GM21360 (cell line): ENCODE measurements at regions not wholly inside any gene's neighbourhood (a gene's known extent, or its start where the extent isn't known, plus 50 kb on each side); places are given as distances from the start of the nearest gene placed in this dataset.
"Not testable (repeated sequence)": the region's sequence is repeated elsewhere in the genome, so short reads cannot be mapped to it uniquely, and the experiment has no call there.

Experiments
- ATAC-seq: cut with Tn5 transposase; IDR thresholded peaks from one replicate; pipeline ENCODE4 v1.9.1; 2021; ENCODE audit warnings: mild to moderate bottlenecking, moderate library complexity; ENCODE audit not compliant: unreplicated experiment

DNA sequence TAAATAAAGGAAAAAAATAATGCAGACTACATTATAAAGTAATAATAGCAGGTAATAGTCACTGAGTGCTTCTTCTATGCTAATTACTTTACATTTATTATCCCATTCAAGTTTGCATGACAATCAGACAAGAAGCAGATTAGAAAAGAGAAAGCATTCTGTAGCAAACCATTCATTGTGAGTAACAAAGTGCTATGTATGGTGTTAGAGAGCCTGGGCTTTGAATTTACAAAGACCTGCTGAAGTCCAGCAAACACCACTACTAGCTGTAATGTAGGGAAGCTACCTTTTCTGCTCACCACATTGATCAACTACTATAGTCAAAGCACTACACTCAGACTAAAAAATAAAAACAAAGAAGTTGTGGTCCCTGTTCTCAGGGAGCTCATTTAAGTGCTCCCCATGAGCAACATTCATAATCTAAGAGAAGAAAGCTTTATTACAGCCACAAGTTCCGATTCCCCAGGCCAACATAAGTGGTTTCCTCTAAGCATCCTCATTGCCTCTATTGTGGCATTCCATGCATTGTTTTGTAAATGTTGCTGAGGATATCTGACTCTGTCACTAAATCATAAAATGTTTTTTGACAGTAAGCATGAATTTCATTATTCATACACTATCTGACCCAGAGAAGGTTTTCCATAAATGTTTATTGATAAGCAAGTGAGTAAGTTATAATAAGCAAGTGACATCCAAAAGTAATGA lies 108.5 kb downstream of the FOXD4L6 start:
- not testable (repeated sequence) for ATAC-seq

DNA sequence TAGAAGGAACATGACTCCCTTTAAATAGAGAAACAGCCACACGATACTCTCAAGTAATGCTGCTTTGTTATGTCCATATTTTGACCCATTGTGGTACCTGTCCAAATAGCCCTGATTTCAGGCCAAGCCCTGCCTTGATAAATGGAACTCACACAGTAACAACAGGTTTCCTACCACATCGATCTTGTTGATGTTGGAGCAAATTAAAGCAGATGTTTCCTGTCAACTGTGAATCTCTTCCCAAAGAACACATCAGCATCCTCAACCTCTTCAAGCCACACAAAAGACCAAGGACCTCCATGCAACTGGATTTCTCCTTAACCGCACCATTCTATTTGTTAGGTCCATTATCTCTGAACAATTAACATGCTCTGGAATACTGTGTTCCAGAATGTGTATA lies 109.5 kb downstream of the FOXD4L6 start:
- ATAC-seq: not testable (repeated sequence)

DNA sequence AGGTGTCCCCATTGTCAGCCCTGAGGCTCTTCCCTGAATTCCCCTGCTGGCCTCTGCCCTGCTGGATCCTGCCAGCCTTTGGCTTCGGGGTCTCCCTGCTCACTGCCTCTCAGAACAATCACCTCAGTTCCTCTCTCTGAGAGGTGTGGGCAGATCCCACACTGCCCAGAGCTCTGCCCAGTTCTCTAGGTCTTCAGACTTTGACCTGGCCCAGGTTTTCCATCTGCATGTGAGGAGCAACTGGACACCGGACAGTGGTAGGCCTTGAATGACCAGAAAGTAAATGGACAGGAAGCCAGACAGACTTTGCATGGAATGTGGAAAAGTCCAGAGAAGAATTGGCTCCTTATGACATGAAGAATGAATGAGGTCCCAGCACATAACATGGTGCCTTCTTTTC lies 111.8 kb downstream of the FOXD4L6 start:
- ATAC-seq: not testable (repeated sequence)

DNA sequence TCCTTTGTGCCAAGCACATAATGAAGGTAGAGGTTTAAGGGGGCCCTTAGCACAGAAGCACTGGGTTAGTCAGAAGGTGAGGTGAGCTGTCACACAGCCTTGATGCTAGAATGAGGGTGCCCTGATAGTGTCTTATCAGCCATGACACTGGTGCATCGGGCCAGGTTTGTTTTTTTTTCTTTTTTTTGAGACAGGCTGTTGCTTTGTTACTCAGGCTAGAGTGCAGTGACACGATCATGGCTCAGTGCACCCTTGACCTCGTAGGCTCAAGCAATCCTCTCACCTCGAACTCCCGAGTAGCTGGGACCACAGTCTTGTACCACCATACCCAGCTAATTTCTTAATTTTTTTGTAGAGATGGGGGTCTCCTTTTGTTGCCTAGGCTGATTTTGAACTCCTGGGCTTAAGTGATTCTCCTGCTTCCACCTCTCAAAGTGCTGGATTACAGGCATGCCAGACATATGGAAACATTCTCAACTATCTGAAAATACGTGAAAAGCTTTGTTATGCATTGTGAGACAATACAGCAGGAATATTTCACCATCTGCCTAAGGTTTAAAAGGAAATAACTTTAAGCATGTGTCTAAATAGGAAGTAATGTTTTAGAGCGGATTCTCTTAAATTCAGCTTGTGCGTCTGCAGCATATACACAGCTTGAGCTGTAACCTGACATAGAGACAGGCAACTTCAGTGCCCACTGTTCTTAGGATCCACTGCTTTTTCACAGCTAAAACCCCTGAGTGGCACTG lies 128.4 kb downstream of the FOXD4L6 start:
- ATAC-seq: not testable (repeated sequence)

DNA sequence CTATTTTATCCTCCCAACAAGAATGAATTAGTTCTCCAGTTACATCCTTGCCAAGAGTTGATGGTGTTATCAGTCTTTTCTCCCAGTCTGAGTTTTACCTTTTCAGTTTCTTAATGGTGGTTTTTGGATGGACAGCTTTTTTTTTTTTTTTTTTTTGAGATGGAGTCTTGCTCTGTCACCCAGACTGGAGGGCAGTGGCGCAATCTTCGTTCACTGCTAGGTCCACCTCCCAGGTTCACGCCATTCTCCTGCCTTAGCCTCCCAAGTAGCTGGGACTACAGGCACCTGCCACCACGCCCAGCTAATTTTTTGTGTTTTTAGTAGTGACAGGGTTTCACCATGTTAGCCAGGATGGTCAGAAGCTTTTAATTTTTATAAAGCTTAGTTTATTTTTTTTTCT lies 133.0 kb downstream of the FOXD4L6 start:
- ATAC-seq: not testable (repeated sequence)

DNA sequence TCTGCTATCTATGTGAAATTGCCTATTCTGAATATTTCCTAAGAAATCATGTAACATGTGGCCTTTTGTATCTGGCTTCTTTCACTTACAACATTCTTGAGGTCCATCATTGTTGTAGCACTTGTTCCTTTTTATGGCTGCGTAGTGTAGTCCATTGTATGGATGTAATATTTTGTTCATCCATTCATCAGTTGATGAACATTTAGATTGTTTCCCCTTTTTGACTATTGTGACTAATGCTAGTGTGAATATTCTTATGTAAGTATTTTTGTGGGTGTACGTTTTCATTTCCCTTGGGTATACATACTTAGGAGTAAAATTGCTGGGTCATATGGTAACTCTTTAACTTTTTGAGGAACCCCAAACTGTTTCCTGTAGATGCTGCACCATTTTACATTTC lies 134.6 kb downstream of the FOXD4L6 start:
- ATAC-seq: not testable (repeated sequence)

DNA sequence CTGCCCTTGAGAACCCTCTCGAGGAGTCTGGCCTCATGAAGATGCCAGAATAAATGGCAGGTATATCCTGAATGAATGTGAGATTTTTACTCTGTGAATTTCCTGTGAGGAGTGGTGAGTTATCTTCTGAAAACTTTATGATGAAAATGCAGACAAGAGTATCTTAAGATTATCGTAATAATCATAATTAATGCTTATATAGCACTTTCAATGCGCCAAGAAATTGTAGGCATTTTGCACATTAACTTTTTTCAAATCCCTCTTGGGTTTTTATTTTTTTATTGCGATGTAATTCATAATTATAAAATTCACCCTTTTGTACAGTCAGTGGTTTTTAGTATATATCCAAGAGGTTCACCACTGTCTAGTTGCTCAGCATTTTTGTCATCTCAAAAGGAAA lies 135.1 kb downstream of the FOXD4L6 start:
- ATAC-seq: not testable (repeated sequence)

DNA sequence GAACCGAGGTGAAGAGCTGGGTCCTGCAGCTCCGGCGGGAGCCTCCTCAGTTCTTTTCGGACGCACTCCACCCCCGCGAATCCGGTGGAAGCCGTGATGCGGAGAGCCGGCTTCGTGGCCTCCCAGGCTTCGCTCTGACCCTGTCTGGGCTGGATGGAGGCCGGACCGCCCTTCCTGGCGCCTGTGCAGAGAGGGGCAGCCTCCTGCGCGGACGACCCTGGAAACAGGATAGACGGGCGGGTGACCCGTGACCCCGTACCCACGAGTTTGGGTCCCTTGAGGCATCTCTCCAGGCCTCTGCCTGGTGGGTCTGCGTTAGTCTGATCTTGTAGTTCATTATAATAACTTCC lies 136.0 kb downstream of the FOXD4L6 start:
- peak; percentile 35 for ATAC-seq

DNA sequence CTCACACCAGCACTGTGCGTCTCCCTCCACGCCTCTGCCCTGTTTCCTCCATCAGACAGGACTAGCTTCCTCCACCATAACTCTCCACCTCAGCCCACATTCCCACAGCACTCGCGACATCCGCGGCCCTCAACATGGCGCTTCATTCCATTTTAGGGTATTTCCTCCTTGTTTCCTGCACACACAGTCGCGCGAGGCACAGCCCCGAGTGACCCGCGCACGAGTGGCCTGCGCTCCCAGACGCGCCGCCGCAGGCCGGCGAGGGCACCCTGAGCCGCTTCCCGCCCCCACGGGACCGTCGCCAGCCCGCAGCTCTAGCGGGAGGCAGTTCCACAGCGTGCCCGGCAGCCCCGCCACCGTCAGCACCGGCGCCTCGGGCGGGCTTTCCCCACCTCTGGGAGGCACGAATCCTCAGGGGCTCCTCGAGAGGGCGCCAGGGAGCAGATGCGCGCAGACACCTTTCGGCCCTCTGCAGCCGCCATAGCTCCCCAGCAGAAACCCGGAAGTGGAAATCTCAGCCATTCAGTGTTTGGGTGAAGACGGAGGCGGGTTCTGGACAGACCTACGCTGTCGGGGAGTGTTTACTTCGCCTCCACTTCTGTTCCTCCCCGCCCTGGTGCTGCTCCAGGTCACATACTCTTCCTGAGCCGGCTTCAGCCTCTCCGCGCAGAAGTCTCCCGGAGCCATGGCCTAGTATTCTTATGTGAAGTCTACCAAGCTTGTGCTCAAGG lies 136.6 kb downstream of the FOXD4L6 start:
- ATAC-seq: peak; percentile 100

DNA sequence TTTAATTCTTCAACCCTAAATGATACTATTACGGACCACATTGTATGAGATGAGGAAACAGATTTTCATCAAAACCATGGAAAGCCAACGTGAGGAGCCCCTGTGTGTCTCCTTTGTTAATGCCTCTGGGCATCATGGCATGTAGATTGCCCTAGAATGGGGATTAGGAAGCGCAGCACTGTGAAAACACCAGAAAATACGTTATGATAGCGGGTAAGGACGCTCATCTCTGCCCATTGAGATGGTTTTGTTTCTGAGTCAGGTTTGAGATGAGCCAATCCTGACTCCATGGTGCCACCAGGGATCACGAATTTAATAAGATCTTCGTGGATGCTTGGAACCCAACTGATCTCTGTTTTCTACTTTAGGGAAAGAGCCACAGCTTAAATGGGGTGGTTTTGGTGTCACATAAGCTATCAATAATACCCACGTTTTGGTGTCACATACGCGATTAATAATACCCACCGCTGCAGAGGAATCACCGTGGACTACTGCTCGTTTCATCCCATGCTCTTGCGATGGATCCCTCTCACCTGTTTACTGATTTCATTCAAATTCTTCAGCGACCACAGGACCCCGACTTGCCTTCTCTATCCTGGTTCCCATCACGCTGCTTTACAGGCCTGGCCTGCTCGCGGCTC lies 137.3 kb downstream of the FOXD4L6 start:
- ATAC-seq: not testable (repeated sequence)

DNA sequence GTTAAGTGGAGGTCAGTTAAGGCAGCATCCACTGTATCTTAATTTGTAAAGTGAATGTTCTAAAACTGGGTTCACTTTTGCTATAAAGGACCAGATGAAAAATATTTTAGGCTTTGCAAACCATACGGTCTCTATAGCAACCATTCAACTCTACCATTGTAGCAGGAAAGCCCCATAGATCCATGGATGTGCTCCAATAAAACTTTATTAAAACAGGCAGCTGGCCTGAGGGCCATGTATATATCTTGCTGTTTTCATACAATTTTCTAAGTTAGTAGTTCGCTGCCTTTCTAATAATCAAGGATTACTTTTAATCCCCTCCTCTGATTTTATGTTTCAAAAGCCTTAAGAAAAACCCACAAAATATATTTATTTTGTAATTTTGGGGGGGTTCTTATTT lies 142.1 kb downstream of the FOXD4L6 start:
- not testable (repeated sequence) for ATAC-seq

DNA sequence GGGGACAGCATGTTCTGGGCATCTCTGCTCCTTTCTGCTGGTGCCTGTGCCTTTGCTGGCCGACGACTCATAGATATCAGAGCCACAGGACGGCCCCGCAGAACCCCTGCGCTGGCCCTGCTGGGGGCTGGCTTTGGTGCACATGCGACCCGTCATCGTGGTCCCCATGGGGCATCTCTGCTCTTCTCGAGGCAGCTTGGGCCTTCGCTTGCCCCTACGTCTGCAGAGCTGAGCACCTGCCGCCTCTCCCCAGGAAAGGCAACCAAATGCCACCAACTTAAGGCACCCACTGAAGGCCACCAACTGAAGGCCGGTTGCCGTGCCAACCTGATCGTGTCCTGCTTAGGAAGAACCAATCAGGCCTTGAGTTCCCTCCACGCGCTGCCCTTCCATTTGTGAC lies 153.1 kb downstream of the FOXD4L6 start:
- ATAC-seq: not testable (repeated sequence)

DNA sequence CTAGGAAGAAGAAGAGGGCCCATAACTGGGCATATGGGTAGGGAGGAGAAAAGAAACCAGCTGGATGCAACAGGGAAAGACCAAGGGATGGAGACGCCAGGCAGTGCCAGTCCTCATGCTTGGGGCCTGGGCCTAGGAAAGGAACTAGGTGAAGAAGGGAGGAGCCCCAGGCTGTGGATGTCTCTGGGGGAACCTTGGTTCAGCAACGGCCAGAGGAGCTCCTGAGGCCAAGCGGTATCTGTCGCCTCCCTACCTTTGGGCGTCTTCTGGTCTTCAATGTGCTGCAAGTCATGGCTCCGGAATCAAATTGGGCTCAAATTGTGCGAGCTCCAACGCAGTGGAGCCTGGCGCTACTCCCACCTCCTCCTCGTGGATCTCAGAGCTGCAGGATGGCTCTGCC lies 153.6 kb downstream of the FOXD4L6 start:
- ATAC-seq: not testable (repeated sequence)

DNA sequence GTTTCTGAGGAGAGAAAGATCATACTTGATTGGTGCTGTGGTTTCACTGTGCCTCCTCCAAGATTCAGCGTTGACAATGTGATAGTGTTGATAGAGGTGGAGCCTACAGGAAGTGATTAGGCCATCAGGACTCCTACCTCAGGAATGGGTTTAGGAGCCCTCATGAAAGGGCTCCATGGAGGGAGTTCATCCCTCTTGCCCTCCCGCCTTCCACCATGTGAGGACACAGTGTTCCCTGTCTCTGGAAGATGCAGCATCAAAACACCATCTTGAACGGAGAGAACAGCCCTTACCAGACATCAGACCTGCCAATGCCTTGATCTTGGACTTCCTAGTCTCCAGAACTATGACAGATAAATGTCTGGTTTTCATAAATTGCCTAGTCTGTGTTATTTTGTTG lies 156.7 kb downstream of the FOXD4L6 start:
- ATAC-seq: not testable (repeated sequence)

DNA sequence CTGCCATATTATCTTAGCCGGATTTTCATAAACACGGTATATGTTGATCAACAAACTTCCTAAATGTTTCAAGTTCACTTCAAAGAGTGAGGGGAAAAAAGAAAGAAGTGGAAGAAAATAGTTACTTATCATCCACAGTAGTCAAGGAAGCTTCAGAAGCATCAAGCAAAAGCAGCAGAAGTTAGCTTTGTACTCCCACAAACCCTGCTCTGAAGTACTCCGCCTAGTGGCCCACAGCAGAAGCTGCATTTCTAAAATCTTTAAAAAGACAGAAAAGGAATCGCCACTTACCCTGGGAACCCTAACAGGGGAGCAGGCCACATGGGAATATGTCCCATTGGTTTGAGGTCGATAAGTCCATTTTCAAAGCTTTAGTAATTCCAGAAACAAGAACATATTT lies 158.1 kb downstream of the FOXD4L6 start:
- not testable (repeated sequence) for ATAC-seq

DNA sequence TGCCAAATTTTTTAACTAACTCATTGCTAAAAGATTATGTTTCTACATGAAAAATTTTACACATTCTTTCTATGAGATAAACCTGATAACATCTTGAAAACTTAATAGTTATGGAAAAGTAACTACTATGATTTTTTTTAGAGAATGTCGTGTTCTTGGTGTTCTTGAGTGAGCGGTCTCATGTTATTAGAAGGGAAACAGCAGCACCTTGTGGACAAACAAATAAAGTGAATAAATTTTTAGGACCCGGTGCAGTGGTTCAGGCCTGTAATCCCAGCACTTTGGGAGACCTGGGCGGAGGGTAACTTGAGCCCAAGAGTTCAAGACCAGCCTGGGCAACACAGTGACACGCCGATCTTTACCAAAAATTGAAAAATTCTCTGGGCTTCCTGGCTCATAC lies 166.0 kb downstream of the FOXD4L6 start:
- not testable (repeated sequence) for ATAC-seq

DNA sequence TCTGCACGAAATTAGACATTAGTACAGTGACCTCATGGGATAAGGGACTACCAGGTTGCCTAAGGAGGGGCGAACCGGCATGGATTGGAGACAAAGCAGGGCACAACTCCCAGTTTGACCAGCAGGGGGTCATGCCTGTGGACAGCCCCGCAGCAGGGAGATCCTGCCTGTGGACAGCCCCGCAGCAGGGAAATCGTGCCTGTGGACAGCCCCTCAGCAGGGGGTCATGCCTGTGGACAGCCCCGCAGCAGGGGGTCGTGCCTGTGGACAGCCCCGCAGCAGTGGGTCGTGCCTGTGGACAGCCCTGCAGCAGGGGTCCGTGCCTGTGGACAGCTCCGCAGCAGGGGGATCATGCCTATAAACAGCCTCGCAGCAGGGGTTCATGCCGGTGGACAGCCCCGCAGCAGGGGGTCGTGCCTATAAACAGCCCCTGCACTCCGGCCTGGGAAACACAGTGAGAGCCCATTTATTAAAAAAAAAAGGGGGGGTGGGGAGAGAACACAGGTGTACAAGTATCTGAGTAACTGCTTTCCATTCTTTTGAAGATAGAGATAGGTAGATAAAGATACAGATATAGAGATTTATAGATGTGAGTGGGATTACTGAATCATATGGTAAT lies 176.5 kb downstream of the FOXD4L6 start:
- ATAC-seq: not testable (repeated sequence)

DNA sequence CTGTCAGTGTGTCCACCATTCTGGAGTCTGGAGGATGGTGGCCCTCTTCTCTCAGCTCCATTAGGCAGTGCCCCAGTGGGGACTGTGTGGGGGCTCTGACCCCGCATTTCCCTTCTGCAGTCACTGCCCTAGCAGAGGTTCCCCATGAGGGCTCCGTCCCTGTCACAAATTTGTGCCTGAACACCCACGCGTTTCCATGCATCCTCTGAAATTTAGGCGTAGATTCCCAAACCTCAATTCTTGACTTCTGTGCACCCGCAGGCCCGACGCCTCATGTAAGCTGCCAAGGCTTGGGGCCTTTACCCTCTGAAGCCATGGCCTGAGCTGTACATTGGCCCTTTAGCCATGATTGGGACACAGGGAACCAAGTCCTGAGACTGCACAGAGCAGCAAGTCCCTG lies 182.3 kb downstream of the FOXD4L6 start:
- not testable (repeated sequence) for ATAC-seq

DNA sequence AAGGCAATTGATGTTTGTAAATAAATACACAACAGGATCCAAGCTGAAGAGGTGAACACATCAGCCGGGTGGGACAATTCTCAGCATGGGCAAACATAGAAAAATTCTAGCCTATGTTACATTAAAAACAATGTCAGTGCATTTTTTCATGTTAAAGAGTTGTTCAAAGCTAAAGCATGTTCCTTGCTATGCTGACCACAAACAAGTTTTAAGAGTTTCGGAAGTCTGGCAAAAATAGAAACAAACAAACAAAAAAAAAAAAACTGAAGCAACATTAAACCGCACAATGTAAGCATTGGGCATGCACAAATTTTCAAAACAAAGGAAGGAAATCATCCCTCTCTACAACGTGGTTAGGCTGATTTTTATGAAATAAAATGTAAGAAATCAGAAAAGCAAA lies 185.8 kb downstream of the FOXD4L6 start:
- ATAC-seq: not testable (repeated sequence)

DNA sequence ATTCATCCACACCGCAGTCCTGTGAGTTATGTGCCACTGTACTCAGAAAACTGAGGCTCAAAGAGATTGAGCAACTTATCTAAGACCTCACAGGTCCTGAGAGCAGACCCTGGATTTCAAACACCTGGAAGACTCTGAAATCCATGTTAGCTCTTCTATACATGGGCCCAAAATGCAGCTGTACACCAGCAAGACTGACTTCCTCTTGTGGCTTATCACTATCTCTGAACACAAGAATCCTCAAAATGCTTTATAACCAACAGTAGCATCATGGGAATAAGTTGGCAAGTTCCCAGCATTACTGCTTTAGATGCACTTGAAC lies 188.6 kb downstream of the FOXD4L6 start:
- ATAC-seq: not testable (repeated sequence)
